Peyer's patch (tissue), 4 donors: ENCODE measurements at regions not wholly inside any gene's neighbourhood (a gene's known extent, or its start where the extent isn't known, plus 50 kb on each side); places are given as distances from the start of the nearest gene placed in this dataset.

Source experiments
- DNase-seq, 3 donors: peaks; one replicate each; pipeline ENCODE4 v3.0.0-alpha.2; 2017 to 2019
- H3K27ac ChIP-seq, 4 donors: fragments of 200-600 bp; sonication (generic); one replicate each; pipeline ENCODE4 v1.5.1; 2016 to 2019
- H3K27me3 ChIP-seq, 2 donors: fragments of 200-600 bp; sonication (generic); one replicate each; pipeline ENCODE4 v1.5.1; 2019
- H3K36me3 ChIP-seq, 3 donors: fragments of 200-600 bp; sonication (generic); one replicate each; pipeline ENCODE4 v1.5.1; 2016 to 2019
- H3K4me1 ChIP-seq, 4 donors: fragments of 200-600 bp; sonication (generic); one replicate each; pipeline ENCODE4 v1.5.1; 2016 to 2019
- H3K4me3 ChIP-seq, 4 donors: fragments of 200-600 bp; sonication (generic); 1 replicate in 3 of 4; 2 replicates in 1 of 4; pipeline ENCODE4 v1.5.1; 2016 to 2019; ENCODE audit warnings: mild to moderate bottlenecking in 1 of 4
- H3K9me3 ChIP-seq, 4 donors: fragments of 200-600 bp; sonication (generic); one replicate each; pipeline ENCODE4 v1.5.1; 2016 to 2019; ENCODE audit warnings: mild to moderate bottlenecking in 1 of 4
- CTCF ChIP-seq, 6 experiments: fragments of 450-650 bp in 4 of 6; fragments of 200-600 bp in 2 of 6; sonication (generic) in 1 of 6; IDR thresholded peaks; one replicate each; pipeline ENCODE4 v1.5.1; 2017 to 2019; ENCODE audit warnings: antibody characterized with exemption in 6 of 6, mild to moderate bottlenecking in 3 of 6, moderate library complexity in 1 of 6
- POLR2A ChIP-seq, 2 donors: fragments of 450-650 bp; IDR thresholded peaks; one replicate each; pipeline ENCODE4 v1.5.1; 2017; ENCODE audit warnings: antibody characterized with exemption in 2 of 2, mild to moderate bottlenecking in 2 of 2, moderate library complexity in 2 of 2

GRCh38 chr4:181043486-181043885 lies 1199.7 kb upstream of the TENM3 start:
- Histone ChIP-seq H3K9me3 (no peaks in the 10 kb centered on the region), H3K4me3 (no peak overlapping the region), H3K4me1 (no peaks in the 10 kb centered on the region), H3K27me3 (no peaks in the 10 kb centered on the region), H3K36me3 (no peaks in the 10 kb centered on the region), H3K27ac (no peak overlapping the region)
- no peak for DNase-seq
- TF ChIP-seq POLR2A (IDR thresholded peaks at IDR 0.05) (no peak), CTCF (IDR thresholded peaks at IDR 0.05) (no peak)

- no peak for DNase-seq
- H3K27me3 ChIP-seq: no peaks in the 10 kb centered on the region
- H3K4me3 ChIP-seq: no peak overlapping the region
- no peaks in the 10 kb centered on the region for H3K4me1 ChIP-seq
- H3K27ac ChIP-seq: no peak overlapping the region
- no peaks in the 10 kb centered on the region for H3K9me3 ChIP-seq
- H3K36me3 ChIP-seq: no peaks in the 10 kb centered on the region
- TF ChIP-seq POLR2A (IDR thresholded peaks at IDR 0.05) (no peak), CTCF (IDR thresholded peaks at IDR 0.05) (no peak)
Observed at GRCh38 chr4:181046809-181047208, 1196.4 kb upstream of the TENM3 start.

GRCh38 chr4:181051931-181052330 lies 1191.3 kb upstream of the TENM3 start:
- Histone ChIP-seq H3K27ac (no peak overlapping the region), H3K36me3 (no peaks in the 10 kb centered on the region), H3K27me3 (no peaks in the 10 kb centered on the region), H3K4me1 (no peaks in the 10 kb centered on the region), H3K9me3 (no peaks in the 10 kb centered on the region), H3K4me3 (no peak overlapping the region)
- TF ChIP-seq CTCF (IDR thresholded peaks at IDR 0.05): no peak
- no peak for TF ChIP-seq POLR2A (IDR thresholded peaks at IDR 0.05)
- DNase-seq: no peak

- H3K36me3 ChIP-seq: no peaks in the 10 kb centered on the region
- H3K4me1 ChIP-seq: no peaks in the 10 kb centered on the region
- no peak overlapping the region for H3K27ac ChIP-seq
- DNase-seq: no peak
- H3K4me3 ChIP-seq: no peak overlapping the region
- TF ChIP-seq CTCF (IDR thresholded peaks at IDR 0.05): no peak
- no peak for TF ChIP-seq POLR2A (IDR thresholded peaks at IDR 0.05)
- H3K27me3 ChIP-seq: no peaks in the 10 kb centered on the region
- no peaks in the 10 kb centered on the region for H3K9me3 ChIP-seq
Observed at GRCh38 chr4:181061787-181062186, 1181.4 kb upstream of the TENM3 start.

GRCh38 chr4:181063212-181063611 lies 1180.0 kb upstream of the TENM3 start:
- Histone ChIP-seq H3K27me3 (no peaks in the 10 kb centered on the region), H3K36me3 (no peaks in the 10 kb centered on the region), H3K4me1 (no peaks in the 10 kb centered on the region), H3K27ac (no peak overlapping the region), H3K9me3 (no peaks in the 10 kb centered on the region), H3K4me3 (no peak overlapping the region)
- TF ChIP-seq POLR2A (IDR thresholded peaks at IDR 0.05) (no peak), CTCF (IDR thresholded peaks at IDR 0.05) (no peak)
- no peak for DNase-seq

- Histone ChIP-seq H3K36me3 (no peaks in the 10 kb centered on the region), H3K27me3 (no peaks in the 10 kb centered on the region), H3K4me1 (no peaks in the 10 kb centered on the region), H3K4me3 (no peak overlapping the region), H3K27ac (no peak overlapping the region), H3K9me3 (no peaks in the 10 kb centered on the region)
- TF ChIP-seq CTCF (IDR thresholded peaks at IDR 0.05): no peak
- no peak for DNase-seq
Observed at GRCh38 chr4:181077341-181077740, 1165.9 kb upstream of the TENM3 start.
